OCI-M1 (cell line): ENCODE measurements at regions not wholly inside any gene's neighbourhood (a gene's known extent, or its start where the extent isn't known, plus 50 kb on each side); places are given as distances from the start of the nearest gene placed in this dataset.

Experiments
- DNase-seq: peaks from one replicate; lab custom pipeline; 2025; lab: John Stamatoyannopoulos, UW

DNA sequence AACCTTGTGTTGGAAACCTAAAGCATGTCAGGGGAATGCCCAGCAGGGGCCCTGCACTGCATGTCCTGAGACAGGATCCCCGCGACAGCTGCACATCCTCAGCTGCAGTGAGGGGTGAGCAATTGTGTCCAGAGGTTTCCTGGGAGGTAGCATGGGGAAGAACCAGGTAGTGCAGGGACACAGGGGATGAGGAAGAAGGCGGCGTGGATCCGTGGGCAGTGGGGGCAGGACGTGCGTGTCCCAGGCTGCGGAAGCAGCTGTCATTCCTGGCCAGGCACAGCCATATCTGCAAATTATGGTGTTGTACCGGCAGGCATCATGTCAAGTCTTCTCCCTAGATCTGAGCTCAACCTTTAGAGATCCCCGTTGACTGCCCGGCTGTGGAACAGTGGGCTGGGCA is 238.2 kb upstream of the MYT1L start:
- DNase-seq, result no peak

GRCh38 chr2:2568411-2568810 is 237.3 kb upstream of the MYT1L start:
- DNase-seq, result no peak

- no peak for DNase-seq
These were observed 236.7 kb upstream of the MYT1L start for GRCh38 chr2:2567776-2568175.

GRCh38 chr2:2566396-2567323 is 235.6 kb upstream of the MYT1L start:
- DNase-seq, result no peak

DNA sequence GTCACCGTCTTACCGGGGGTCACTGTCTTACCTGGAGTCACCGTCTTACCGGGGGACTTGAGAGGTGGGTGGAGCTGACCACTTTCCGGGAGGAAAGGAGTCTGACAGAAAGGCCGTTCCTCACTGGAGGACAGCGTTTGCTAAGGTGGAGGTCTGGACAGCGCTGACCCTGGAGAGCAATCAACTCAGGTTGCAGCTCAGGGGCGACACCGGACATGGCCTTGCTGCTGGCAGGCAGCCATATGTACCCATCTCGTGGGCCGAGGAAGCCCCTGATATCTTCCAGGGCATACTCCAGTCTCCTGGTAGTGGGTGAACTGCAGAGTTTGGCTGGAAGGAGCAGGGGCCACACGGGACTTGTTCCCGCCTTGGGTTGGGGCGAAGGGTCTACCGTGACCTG is 234.6 kb upstream of the MYT1L start:
- DNase-seq, result no peak

GRCh38 chr2:2564300-2565078 is 233.4 kb upstream of the MYT1L start:
- DNase-seq, result no peak

GRCh38 chr2:2563309-2563860 is 232.3 kb upstream of the MYT1L start:
- DNase-seq, result no peak

DNA sequence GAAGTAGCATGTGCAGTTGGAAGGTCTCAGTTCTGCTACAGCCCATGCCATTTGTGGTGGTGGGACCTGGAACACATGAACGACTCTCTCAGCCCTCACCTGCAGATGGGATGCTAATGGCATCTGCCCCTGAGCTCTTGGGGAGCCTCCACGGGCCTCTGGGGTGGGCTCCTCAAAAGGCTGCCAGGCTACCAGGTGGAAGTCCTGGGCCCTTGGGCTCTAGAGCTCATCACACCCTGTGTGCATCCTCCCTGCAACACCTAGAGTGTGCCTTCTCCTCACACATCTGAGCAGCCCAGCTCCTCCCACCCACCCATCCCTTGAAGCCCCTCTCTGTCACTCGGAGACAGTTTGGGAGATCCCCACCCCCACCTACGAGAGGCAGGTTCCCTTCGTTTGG is 231.8 kb upstream of the MYT1L start:
- DNase-seq, result no peak

- DNase-seq, result no peak
These were observed 230.4 kb upstream of the MYT1L start for GRCh38 chr2:2561346-2562095.

- no peak for DNase-seq
These were observed 229.4 kb upstream of the MYT1L start for GRCh38 chr2:2560374-2561015.

- DNase-seq, result no peak
These were observed 227.4 kb upstream of the MYT1L start for GRCh38 chr2:2558476-2558875.

DNA sequence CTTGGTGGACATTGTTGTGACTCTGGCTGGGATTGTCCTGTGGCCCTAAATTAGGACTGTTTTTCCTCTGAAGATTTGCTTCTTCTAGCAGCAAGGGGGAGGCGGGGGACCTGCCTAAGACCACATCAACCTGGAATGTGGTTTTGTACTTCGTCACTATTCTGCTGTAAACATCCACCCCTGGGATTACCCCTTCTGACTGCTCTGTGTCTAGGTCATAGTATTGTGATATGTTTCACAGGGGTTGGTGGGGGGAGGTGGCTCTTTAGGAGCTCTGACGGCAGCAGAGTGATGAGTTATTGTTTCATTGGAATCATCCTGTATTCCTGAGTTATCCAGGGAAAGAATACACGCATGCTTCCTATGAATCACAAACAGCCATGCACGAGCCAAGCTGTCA is 226.4 kb upstream of the MYT1L start:
- DNase-seq, result no peak

- DNase-seq, result no peak
These were observed 219.8 kb upstream of the MYT1L start for GRCh38 chr2:2550856-2551255.

DNA sequence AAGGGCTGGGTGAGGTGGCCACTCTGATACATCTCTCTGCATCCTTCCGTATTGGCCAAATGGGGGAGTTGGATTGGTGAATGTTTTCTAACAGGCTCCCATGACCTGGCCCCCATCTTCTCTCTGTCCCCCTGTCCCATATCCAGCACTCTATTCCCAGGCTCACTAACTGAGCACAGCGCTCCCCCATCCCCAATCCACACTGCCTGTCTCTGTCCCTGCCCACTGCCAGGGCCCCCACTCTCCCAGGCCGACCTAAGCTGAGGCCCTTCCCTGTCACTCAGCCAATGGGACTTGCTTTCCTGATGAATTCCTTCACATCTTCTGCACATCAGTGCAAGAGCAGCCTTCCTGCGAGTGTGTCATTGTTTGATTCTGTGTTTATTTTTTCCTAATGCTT is 216.8 kb upstream of the MYT1L start:
- DNase-seq, result no peak

DNA sequence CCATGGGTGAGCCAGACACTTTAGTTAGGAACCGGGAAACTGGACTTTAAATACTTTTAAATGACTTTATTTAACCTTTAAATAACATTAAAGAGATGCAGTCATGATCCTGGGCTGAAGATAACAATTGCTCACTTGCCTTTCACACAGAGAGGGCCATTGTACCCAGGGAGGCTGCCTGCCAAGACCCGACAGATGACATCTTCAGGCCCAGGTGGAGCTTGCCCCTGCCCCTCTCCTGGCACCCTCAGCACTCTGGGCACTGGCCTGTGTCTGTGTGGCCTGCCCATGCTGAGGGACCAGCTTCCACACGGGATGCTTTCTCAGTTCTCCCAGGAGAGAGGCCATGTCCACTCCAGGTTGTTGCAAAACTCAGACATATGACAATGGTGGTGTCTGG is 216.4 kb upstream of the MYT1L start:
- no peak for DNase-seq

DNA sequence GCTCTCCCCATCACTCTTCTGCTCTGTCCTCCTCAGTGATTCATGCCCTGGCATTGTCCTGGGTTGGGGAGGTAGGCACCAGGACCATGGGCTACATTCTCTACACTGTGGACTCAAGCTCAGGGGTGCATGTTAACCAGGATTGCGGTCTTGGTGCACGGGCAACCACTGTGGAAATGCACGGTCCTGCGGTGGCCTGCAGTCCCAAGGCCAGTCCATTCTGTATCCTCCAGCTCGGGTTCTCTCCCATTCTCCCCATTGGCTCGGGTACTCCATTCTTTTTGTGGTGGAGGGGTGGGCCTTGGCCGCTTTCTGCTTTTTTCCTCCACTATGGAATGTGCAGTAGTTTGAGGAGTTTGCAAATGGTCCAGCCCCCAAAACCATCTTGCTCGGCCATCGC is 215.0 kb upstream of the MYT1L start:
- DNase-seq, result no peak

DNA sequence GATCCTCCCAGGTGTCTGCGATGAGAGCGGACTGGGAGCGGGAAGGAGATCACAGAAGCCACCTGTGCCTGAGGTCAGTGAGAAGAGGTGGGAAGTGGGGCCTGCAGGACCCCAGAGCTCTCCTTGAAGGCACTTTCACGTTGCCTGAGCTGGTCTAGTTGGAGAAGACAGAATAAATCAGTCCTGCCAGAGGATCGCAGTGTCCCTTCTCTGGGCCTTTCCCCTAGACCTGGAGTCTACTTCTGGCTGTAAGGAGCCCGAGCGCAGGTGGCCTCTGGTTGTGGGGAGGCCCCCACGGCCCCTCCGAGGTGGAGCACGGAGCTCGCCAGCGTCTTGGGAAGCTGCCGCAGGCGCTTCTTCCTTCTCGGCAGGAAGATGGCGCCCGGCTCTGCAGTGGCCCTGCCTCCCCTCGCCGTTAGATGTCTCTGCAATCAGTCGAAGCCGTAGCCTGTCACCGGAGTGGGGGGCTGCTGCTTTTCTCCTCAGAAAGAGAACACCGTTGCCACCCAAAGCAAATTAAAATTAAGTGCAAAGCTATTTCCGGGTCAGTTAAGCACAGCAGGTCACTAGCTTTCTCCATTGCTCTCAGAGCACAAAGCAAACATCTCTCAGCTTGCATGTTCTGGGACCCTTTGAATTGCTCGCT is 212.0 kb upstream of the MYT1L start:
- no peak for DNase-seq

- no peak for DNase-seq
These were observed 211.2 kb upstream of the MYT1L start for GRCh38 chr2:2542316-2542715.

GRCh38 chr2:2540406-2540805 is 209.3 kb upstream of the MYT1L start:
- no peak for DNase-seq

DNA sequence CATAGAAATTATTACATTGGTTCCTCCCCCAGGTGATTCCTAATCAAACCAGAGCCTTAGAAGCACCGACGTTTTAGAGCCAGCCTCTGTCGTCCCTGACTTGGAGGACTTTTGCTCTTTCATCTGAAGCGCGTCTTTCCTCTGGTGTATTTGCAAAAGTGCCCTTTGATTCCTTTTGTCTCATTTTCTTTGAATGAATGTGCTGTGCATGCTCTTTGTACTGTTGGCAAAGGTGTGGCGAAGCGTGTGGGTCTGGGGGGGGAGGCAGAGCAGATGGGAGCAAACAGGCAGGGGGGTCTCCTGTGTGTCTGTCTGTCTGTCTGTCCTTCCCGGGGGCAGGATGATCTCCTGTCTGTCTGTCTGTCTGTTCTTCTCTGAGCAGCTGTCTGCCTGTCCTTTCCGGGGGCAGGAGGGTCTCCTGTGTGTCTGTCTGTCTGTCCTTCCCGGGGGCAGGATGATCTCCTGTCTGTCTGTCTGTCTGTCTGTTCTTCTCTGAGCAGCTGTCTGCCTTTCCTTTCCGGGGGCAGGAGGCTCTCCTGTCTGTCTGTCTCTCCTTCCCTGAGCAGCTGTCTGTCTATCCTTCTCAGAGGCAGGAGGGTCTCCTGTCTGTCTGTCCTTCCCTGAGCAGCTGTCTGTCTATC is 205.5 kb upstream of the MYT1L start:
- DNase-seq, result no peak

GRCh38 chr2:2530334-2530733 is 199.3 kb upstream of the MYT1L start:
- DNase-seq, result no peak
